ENCODE measurements at regions not wholly inside any gene's neighbourhood (a gene's known extent, or its start where the extent isn't known, plus 50 kb on each side); places are given as distances from the start of the nearest gene placed in this dataset.

DNA sequence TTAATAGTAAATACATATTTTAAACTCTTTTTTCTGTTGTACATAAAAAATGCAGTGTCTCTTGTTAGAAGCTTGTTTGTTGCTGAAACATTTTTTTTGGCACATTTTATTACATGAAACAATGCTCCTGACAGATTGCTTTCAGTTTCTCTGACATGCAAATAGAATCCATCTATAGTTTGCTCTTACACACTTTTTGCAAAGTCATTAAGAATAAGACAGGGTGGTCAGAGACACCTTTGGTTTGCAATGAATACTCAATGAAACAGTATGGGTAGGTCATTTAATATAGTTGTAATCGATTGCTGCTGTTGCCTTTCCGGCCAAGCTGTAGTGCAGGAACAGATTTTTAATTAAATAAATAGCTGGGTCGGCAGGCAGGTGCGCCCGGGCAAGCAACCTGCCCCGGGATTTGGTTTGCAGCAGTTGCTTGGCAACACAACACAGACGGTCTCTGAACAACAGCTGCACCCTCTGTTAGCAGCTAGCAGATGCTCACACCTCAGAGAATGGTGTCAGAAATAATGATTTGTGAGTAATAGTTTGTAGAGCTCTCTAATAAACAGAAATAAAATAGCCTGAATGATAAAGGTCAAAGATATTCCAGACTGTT, 115.7 kb upstream of the CACNA2D1 start:
- TF ChIP-seq EZH2phosphoT487 (IDR thresholded peaks at IDR 0.05; ENCODE audit: borderline replicate concordance), result no peak
- TF ChIP-seq CTCF (conservative IDR thresholded peaks at IDR 0.05; ENCODE audit: low read length), result no peak
